GM12873 (cell line): ENCODE measurements at regions not wholly inside any gene's neighbourhood (a gene's known extent, or its start where the extent isn't known, plus 50 kb on each side); places are given as distances from the start of the nearest gene placed in this dataset.

ENCODE experiments used
- TF ChIP-seq, protein P1 (sequence below): IDR thresholded peaks from 2 replicates; pipeline ENCODE4 v1.5.1; 2012; ENCODE audit warnings: low read depth, mild to moderate bottlenecking, moderate library complexity, low read length, control low read depth; ENCODE audit not compliant: insufficient read depth; ENCODE audit errors: missing control alignments

GRCh38 chr2:238557936-238558335 lies 131.2 kb downstream of the ASB1 start:
- TF ChIP-seq, protein P1, sequence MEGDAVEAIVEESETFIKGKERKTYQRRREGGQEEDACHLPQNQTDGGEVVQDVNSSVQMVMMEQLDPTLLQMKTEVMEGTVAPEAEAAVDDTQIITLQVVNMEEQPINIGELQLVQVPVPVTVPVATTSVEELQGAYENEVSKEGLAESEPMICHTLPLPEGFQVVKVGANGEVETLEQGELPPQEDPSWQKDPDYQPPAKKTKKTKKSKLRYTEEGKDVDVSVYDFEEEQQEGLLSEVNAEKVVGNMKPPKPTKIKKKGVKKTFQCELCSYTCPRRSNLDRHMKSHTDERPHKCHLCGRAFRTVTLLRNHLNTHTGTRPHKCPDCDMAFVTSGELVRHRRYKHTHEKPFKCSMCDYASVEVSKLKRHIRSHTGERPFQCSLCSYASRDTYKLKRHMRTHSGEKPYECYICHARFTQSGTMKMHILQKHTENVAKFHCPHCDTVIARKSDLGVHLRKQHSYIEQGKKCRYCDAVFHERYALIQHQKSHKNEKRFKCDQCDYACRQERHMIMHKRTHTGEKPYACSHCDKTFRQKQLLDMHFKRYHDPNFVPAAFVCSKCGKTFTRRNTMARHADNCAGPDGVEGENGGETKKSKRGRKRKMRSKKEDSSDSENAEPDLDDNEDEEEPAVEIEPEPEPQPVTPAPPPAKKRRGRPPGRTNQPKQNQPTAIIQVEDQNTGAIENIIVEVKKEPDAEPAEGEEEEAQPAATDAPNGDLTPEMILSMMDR, result no peak

DNA sequence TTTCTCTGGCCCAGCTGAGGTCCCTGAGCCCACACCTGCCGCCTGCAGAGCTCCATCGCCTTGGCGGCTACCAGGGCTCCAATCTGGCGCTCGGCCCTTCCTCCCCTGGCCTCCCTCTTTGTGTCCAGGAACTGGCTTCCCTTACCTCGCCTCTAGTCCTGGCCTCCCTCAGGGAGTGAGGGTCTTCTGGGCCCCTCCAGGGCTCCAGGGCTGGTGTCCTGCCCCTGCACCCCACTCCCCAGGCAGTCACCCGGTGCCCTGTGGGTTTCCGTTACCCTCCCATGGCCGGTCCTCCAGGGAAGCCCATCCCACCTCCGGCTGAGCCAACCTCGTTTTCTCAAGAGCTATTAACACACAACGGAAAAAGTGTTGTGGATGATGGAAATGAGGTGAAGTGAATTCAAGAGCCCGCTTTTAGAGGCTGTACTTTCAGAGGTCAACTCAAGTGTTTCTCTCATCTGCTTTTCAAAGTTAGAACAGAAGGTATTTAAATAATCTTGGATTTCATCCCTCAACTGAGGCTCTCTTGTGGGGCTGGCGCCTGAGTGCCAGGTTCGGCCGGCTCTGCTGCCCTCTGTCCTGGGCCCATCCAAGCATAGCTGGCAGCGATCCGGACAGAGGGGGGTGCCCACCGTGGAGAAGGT lies 131.9 kb downstream of the ASB1 start:
- TF ChIP-seq, protein P1, result no peak

GRCh38 chr2:238560234-238560633 lies 133.5 kb downstream of the ASB1 start:
- TF ChIP-seq, protein P1, result no peak

GRCh38 chr2:238561230-238561629 lies 134.5 kb downstream of the ASB1 start:
- TF ChIP-seq, protein P1, result no peak

GRCh38 chr2:238562446-238562845 lies 135.7 kb downstream of the ASB1 start:
- TF ChIP-seq, protein P1, result no peak

DNA sequence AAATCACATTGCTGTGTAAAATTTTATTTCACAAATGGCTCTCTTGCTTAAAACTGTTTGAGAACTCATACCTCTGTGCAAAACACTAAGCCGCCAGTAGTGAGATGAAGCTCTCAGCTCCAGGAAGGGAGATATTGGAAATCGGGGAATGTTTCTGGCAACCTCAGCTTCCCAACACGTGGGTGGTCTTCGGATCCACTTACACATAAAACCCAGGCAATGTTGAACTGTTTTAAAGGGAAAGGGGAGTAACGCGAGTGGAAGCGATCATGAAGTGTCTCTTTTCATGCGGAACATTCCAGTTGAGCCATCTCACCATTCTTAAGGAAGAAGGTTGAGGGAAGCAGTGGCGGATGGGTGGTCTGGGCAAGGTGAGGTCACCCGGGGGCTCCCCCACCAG lies 136.8 kb downstream of the ASB1 start:
- TF ChIP-seq, protein P1, result no peak

GRCh38 chr2:238564286-238564920 lies 137.7 kb downstream of the ASB1 start:
- TF ChIP-seq, protein P1, result no peak
